Transverse colon (tissue), 4 donors: ENCODE measurements at regions not wholly inside any gene's neighbourhood (a gene's known extent, or its start where the extent isn't known, plus 50 kb on each side); places are given as distances from the start of the nearest gene placed in this dataset.

Experiments
- DNase-seq: peaks from one replicate; pipeline ENCODE4 v3.0.0-alpha.2; 2019
- H3K27ac ChIP-seq, 4 donors: fragments of 200-600 bp; sonication (generic); 2 replicates each; pipeline ENCODE4 v1.5.1; 2016 to 2018; ENCODE audit warnings: inconsistent platforms in 4 of 4
- H3K27me3 ChIP-seq: fragments of 200-600 bp; sonication (generic); 2 replicates; pipeline ENCODE4 v1.5.1; 2017; ENCODE audit warnings: inconsistent platforms
- H3K36me3 ChIP-seq, 4 donors: fragments of 200-600 bp; sonication (generic); 2 replicates each; pipeline ENCODE4 v1.5.1; 2017 to 2019; ENCODE audit warnings: inconsistent platforms in 4 of 4
- H3K4me1 ChIP-seq, 4 donors: fragments of 200-600 bp; sonication (generic); 2 replicates each; pipeline ENCODE4 v1.5.1; 2017 to 2020; ENCODE audit warnings: inconsistent platforms in 4 of 4
- H3K4me3 ChIP-seq, 4 donors: fragments of 200-600 bp; sonication (generic); 1 replicate in 1 of 4; 2 replicates in 3 of 4; pipeline versions ENCODE4 v1.5.1 to v1.6.1; 2017 to 2019; ENCODE audit warnings: inconsistent platforms in 4 of 4
- H3K9me3 ChIP-seq, 2 donors: fragments of 200-600 bp; sonication (generic); 2 replicates each; pipeline ENCODE4 v1.5.1; 2017 to 2019; ENCODE audit warnings: inconsistent platforms in 2 of 2
- EP300 ChIP-seq: sonication (generic); formaldehyde crosslinking; IDR thresholded peaks from one replicate; pipeline ENCODE4 v1.6.1; 2017; ENCODE audit warnings: antibody characterized with exemption, low read depth
- POLR2A ChIP-seq: fragments of 450-650 bp; IDR thresholded peaks from one replicate; pipeline ENCODE4 v1.6.1; 2016; ENCODE audit warnings: antibody characterized with exemption, mild to moderate bottlenecking, moderate library complexity
- POLR2AphosphoS5 ChIP-seq, 3 donors: sonication (generic); formaldehyde crosslinking; IDR thresholded peaks; one replicate each; pipeline ENCODE4 v1.6.1; 2016; ENCODE audit warnings: antibody characterized with exemption in 3 of 3
- WGBS, 2 donors: methylation state at CpG; one replicate each; pipeline ENCODE4 v1.1.5; 2018; ENCODE audit warnings: low coverage in 1 of 2; 5-methylcytosine and 5-hydroxymethylcytosine counted together
- in situ Hi-C, 4 donors: fragments of 200-750 bp; cut with MboI; loops; one replicate each; pipeline versions ENCODE4 v1.15.0 to v1.15.1; 2017; ENCODE audit warnings: low sequenced_read_pairs in 3 of 4, low pct_ligation_motif_present in 1 of 4, low pct_unique_long_range_greater_than_20kb in 1 of 4
- intact Hi-C: fragments of 100-400 bp; cut with DNase I; formaldehyde crosslinking; loops from one replicate; pipeline ENCODE4 v1.15.1; 2023; ENCODE audit warnings: low total_unique reads
- TF ChIP-seq, protein P1 (sequence below), 5 experiments: fragments of 200-600 bp in 3 of 5; fragments of 450-650 bp in 2 of 5; sonication (generic) in 3 of 5; IDR thresholded peaks; 1 replicate in 2 of 5; 2 replicates in 3 of 5; pipeline ENCODE4 v1.5.1; 2016 to 2017; ENCODE audit warnings: antibody characterized with exemption in 5 of 5, inconsistent platforms in 3 of 5, mild to moderate bottlenecking in 2 of 5, moderate library complexity in 1 of 5

DNA sequence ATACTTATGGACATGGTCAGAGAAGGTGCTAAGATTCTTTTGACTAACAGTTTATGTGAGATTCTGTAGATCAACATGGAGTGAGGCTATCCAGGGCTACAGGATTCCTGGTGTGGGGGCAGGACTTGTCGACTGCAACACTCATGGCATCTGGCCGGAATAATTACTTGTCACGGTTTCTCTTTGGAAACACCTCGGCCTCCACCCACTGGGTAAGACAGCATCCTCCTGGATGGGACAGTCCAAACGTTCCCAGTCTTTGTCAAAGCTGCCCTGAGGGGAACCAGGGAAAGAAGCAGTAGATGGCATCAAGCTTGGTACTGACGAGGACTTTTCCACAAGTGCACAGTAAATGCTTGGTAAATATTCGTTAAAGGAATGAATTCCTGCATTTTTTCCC lies 762.8 kb downstream of the BRD1 start:
- no peak for DNase-seq
- 63 to 77% methylated on average over 4 to 7 of the region's 7 CpGs for WGBS, 2 donors
- Histone ChIP-seq H3K4me3 (no peak overlapping the region), H3K27ac (no peak overlapping the region), H3K9me3 (no peaks in the 10 kb centered on the region), H3K4me1 (no peaks in the 10 kb centered on the region), H3K27me3 (peaks cover 15% of the 10 kb centered on the region), H3K36me3 (no peaks in the 10 kb centered on the region)
- in situ Hi-C loops (no loop called here), intact Hi-C loops (no loop called here)
- TF ChIP-seq POLR2AphosphoS5 (IDR thresholded peaks at IDR 0.05) (no peak), EP300 (no peak), POLR2A (no peak)
- TF ChIP-seq, protein P1, sequence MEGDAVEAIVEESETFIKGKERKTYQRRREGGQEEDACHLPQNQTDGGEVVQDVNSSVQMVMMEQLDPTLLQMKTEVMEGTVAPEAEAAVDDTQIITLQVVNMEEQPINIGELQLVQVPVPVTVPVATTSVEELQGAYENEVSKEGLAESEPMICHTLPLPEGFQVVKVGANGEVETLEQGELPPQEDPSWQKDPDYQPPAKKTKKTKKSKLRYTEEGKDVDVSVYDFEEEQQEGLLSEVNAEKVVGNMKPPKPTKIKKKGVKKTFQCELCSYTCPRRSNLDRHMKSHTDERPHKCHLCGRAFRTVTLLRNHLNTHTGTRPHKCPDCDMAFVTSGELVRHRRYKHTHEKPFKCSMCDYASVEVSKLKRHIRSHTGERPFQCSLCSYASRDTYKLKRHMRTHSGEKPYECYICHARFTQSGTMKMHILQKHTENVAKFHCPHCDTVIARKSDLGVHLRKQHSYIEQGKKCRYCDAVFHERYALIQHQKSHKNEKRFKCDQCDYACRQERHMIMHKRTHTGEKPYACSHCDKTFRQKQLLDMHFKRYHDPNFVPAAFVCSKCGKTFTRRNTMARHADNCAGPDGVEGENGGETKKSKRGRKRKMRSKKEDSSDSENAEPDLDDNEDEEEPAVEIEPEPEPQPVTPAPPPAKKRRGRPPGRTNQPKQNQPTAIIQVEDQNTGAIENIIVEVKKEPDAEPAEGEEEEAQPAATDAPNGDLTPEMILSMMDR (IDR thresholded peaks at IDR 0.05), result no peak

DNA sequence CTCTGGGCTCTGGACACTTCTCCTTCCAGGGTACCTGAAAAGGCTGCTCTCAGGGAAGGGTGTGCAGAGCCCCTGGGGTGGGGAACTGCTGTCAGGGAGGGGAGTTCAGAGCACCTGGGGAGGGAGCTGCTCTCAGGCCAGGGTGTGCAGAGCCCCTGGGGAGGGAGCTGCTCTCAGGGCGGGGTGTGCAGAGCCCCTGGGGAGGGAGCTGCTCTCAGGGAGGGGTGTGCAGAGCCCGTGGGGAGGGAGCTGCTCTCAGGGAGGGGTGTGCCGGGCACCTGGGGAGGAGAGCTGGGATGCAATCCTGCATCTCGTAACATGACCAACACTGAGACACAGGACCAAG lies 764.2 kb downstream of the BRD1 start:
- DNase-seq, result no peak
- H3K36me3 ChIP-seq, result no peaks in the 10 kb centered on the region
- peaks cover 15% of the 10 kb centered on the region for H3K27me3 ChIP-seq
- intact Hi-C loops (no loop called here), in situ Hi-C loops (no loop called here)
- no peaks in the 10 kb centered on the region for H3K4me1 ChIP-seq
- WGBS, 2 donors, result 60% methylated on average over 4 of the region's 4 CpGs; no CpG with 5 or more reads in 1 of the 2 donors
- no peak for TF ChIP-seq EP300
- TF ChIP-seq POLR2AphosphoS5 (IDR thresholded peaks at IDR 0.05), result no peak
- TF ChIP-seq POLR2A, result no peak
- no peaks in the 10 kb centered on the region for H3K9me3 ChIP-seq
- H3K27ac ChIP-seq, result no peak overlapping the region
- H3K4me3 ChIP-seq, result no peak overlapping the region

DNA sequence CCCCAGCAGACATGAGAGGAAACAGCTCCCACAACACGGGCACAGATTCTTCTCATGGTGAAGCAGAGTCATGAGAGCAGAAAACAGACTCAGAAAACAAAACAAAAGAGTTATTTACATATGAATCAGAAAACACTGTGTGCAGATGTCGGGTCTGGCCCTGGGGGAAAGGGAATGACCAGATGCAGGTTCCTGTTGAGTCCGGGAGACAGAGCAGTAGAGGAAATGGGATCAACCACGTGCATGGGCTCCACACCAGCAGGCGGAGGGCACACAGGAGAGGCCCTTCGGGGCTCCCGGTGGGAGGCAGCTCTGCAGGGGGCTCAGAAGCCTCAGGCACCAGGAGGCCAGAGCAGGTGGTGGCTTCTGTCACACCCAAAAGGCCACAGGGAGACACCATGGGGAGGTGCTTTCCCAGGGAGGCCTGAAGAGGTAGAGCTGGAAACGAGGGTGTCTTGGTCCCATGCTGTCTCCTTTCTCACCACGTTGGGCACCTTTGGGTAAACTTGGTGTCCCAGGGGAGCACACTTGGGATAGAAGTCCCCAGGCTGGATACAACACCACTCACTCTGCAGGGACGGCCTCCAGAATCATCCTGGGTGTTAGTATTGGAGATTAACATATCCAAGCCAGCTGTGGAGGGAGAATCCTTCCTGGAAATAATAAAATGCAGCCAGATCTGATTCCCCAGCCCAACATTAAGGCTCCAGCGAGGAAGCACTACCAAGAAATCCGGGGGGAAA lies 764.7 kb downstream of the BRD1 start:
- Histone ChIP-seq H3K4me1 (no peaks in the 10 kb centered on the region), H3K4me3 (no peak overlapping the region), H3K27me3 (peaks cover 15% of the 10 kb centered on the region), H3K9me3 (no peaks in the 10 kb centered on the region), H3K27ac (no peak overlapping the region), H3K36me3 (no peaks in the 10 kb centered on the region)
- in situ Hi-C loops (no loop called here), intact Hi-C loops (no loop called here)
- no peak for DNase-seq
- WGBS, 2 donors, result 31 to 44% methylated on average over 9 to 12 of the region's 12 CpGs
- TF ChIP-seq, protein P1 (IDR thresholded peaks at IDR 0.05), result no peak
- no peak for TF ChIP-seq EP300
- no peak for TF ChIP-seq POLR2AphosphoS5 (IDR thresholded peaks at IDR 0.05)

DNA sequence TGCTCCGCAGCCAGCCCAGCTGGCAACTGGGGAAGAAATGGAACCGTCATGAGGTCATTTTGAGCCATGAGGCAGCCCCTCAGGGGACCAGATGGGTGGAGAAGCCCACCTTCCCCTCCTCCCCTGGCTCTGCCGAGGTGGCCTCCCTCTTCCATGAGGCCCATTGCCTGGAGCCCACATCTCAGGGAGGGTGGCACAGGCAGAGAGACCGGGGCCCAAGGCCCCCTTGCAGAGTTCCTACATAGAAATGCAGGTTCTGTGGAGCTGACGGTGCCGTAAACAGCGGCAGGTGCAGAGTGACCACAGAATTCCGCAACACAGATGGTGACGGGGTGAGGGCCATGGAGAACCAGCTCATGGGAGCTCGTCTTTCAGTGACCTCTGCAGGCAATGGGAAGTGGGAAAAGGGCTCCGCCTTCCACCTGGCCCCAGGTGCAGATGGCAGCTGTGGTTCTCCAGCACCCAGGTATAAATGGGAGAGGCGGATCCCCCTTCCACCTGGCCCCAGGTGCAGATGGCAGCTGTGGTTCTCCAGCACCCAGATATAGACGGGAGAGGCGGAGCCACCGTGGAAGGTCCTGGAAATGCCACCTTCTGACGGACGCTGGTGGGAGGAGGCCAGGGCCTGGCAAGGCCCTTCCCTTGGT lies 765.4 kb downstream of the BRD1 start:
- DNase-seq, result no peak
- 51 to 71% methylated on average over 6 to 17 of the region's 17 CpGs for WGBS, 2 donors
- H3K36me3 ChIP-seq, result no peaks in the 10 kb centered on the region
- intact Hi-C loops (no loop called here), in situ Hi-C loops (no loop called here)
- no peaks in the 10 kb centered on the region for H3K9me3 ChIP-seq
- TF ChIP-seq, protein P1 (IDR thresholded peaks at IDR 0.05), result no peak
- TF ChIP-seq POLR2A, result no peak
- TF ChIP-seq POLR2AphosphoS5 (IDR thresholded peaks at IDR 0.05), result no peak
- TF ChIP-seq EP300, result no peak
- H3K4me1 ChIP-seq, result no peaks in the 10 kb centered on the region
- peaks cover 12% of the 10 kb centered on the region for H3K27me3 ChIP-seq
- H3K4me3 ChIP-seq, result no peak overlapping the region
- H3K27ac ChIP-seq, result no peak overlapping the region
